HG02884 (cell line): ENCODE measurements at regions not wholly inside any gene's neighbourhood (a gene's known extent, or its start where the extent isn't known, plus 50 kb on each side); places are given as distances from the start of the nearest gene placed in this dataset.

Experiments used
- ATAC-seq: cut with Tn5 transposase; IDR thresholded peaks from one replicate; pipeline ENCODE4 v1.9.1; 2021; ENCODE audit warnings: mild to moderate bottlenecking, moderate library complexity; ENCODE audit not compliant: unreplicated experiment

GRCh38 chr18:32545631-32546030, 74.9 kb upstream of the GAREM1 start:
- ATAC-seq: no peak

GRCh38 chr18:32544088-32544487, 73.4 kb upstream of the GAREM1 start:
- ATAC-seq: no peak

GRCh38 chr18:32542221-32542798, 71.6 kb upstream of the GAREM1 start:
- ATAC-seq: no peak

GRCh38 chr18:32530947-32531651, 60.4 kb upstream of the GAREM1 start:
- ATAC-seq: peak; percentile 100

GRCh38 chr18:32529722-32530420, 59.2 kb upstream of the GAREM1 start:
- no peak for ATAC-seq

- ATAC-seq: no peak
These were observed 50.1 kb upstream of the GAREM1 start for GRCh38 chr18:32520771-32521170.
